Activated T-cell treated with anti-CD3 and anti-CD28 coated beads, Interleukin-2, amount 50 U/mL, for 24 hours (primary cell): ENCODE measurements at regions not wholly inside any gene's neighbourhood (a gene's known extent, or its start where the extent isn't known, plus 50 kb on each side); places are given as distances from the start of the nearest gene placed in this dataset.

Source experiments
- DNase-seq: peaks from one replicate; pipeline ENCODE4 v3.0.0-alpha.2; 2020
- H3K27ac Mint-ChIP-seq: 2 replicates; pipeline ENCODE4 v1.8.0; 2020; ENCODE audit warnings: mild to moderate bottlenecking, mixed read lengths
- H3K27me3 Mint-ChIP-seq: 2 replicates; pipeline ENCODE4 v1.8.0; 2020; ENCODE audit warnings: mixed read lengths
- H3K36me3 Mint-ChIP-seq: 2 replicates; pipeline ENCODE4 v1.8.0; 2020; ENCODE audit warnings: low read depth, mixed read lengths
- H3K4me1 Mint-ChIP-seq: 2 replicates; pipeline ENCODE4 v1.8.0; 2020; ENCODE audit warnings: low read depth, mixed read lengths
- H3K4me3 Mint-ChIP-seq: 2 replicates; pipeline ENCODE4 v1.8.0; 2020; ENCODE audit warnings: mild to moderate bottlenecking, moderate library complexity, mixed read lengths
- H3K9me3 Mint-ChIP-seq: 2 replicates; pipeline ENCODE4 v1.8.0; 2020; ENCODE audit warnings: mixed read lengths

GRCh38 chr5:96595300-96596090 is 66.7 kb upstream of the CAST start:
- H3K36me3 Mint-ChIP-seq, result no peaks in the 10 kb centered on the region
- peaks cover 3% of the 10 kb centered on the region for H3K27me3 Mint-ChIP-seq
- H3K4me1 Mint-ChIP-seq, result peaks cover 25% of the 10 kb centered on the region
- no peak overlapping the region for H3K4me3 Mint-ChIP-seq
- DNase-seq, result no peak
- H3K27ac Mint-ChIP-seq, result no peak overlapping the region
- H3K9me3 Mint-ChIP-seq, result no peaks in the 10 kb centered on the region

DNA sequence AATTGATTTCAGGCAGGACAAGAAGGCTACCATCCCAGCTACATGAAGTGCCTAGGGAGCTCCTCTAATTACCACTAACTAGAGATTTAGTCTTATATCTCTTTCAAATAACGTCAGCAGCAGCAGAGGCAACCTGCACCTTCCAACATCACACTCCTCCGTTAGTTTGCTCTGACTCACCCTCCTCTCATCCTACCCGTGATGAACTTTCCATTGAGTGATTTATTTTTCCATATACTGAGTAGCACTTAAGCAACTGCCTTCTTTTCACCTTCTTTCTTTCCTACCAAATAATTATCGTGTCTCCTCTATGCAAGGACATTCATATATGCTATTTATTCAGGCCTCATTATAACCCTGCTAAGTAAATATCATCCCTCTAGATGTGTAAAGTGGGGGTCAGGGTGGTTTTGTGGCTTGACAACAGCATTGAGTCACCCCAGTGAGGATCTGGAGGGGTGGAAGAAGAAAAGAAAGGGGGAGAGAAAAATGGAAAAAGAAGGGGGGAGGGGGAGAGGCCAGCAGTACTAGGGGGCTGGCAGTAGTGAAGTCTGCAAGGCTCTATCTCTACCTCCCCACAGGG is 64.6 kb upstream of the CAST start:
- Mint-ChIP-seq H3K4me1 (peaks cover 28% of the 10 kb centered on the region), H3K4me3 (no peak overlapping the region), H3K36me3 (no peaks in the 10 kb centered on the region), H3K27me3 (peaks cover 7% of the 10 kb centered on the region), H3K9me3 (no peaks in the 10 kb centered on the region), H3K27ac (peak overlapping the region; percentile 63)
- no peak for DNase-seq

DNA sequence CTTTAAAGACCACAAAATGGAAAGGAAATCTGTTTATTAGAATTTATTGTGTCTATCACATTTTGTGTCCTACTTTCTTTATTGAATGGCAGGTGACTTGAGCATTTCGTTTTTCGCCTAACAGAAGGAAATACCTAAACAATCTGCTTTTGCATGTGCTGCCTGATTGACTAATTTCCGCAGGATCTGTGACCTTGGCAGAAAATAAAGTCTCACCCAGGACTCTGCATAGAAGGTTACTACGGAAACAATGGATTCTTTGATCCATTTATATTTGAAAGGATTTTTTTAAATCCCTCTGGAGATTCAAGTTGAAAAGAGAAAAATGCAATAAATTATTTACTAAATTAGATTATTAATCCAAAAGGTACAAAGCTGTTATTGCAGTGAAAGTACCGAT is 61.0 kb upstream of the CAST start:
- no peak overlapping the region for H3K4me3 Mint-ChIP-seq
- peaks cover 25% of the 10 kb centered on the region for H3K4me1 Mint-ChIP-seq
- H3K36me3 Mint-ChIP-seq, result no peaks in the 10 kb centered on the region
- no peak overlapping the region for H3K27ac Mint-ChIP-seq
- no peak for DNase-seq
- H3K9me3 Mint-ChIP-seq, result no peaks in the 10 kb centered on the region
- H3K27me3 Mint-ChIP-seq, result peaks cover 5% of the 10 kb centered on the region

- Mint-ChIP-seq H3K4me3 (no peak overlapping the region), H3K27me3 (peaks cover 4% of the 10 kb centered on the region), H3K9me3 (no peaks in the 10 kb centered on the region), H3K36me3 (no peaks in the 10 kb centered on the region), H3K4me1 (peaks cover 24% of the 10 kb centered on the region), H3K27ac (no peak overlapping the region)
- peak; percentile 52 for DNase-seq
Observed at GRCh38 chr5:96601715-96602244, 60.4 kb upstream of the CAST start.

DNA sequence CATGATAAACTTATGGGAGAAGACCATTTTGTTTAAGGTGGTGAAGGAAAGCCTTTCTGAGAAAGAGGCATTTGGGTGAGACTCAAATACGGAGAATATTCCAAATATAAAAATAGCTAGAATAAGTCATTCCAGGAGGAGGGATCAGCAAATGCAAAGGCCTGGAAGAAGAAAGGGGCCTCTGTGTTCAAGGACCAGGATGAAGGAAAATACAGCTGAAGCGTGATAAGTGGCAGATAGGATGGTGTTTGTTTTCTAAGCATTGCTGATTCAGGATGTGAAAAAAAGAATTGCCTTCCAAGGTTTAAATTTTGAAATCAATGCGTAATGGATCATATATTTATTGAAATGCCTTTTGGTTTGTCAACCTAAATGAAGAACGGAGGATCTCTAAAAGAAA is 59.4 kb upstream of the CAST start:
- Mint-ChIP-seq H3K4me1 (peaks cover 14% of the 10 kb centered on the region), H3K36me3 (no peaks in the 10 kb centered on the region), H3K27me3 (peaks cover 4% of the 10 kb centered on the region), H3K27ac (no peak overlapping the region), H3K4me3 (no peak overlapping the region), H3K9me3 (no peaks in the 10 kb centered on the region)
- no peak for DNase-seq

GRCh38 chr5:96605144-96605837 is 56.9 kb upstream of the CAST start:
- Mint-ChIP-seq H3K36me3 (no peaks in the 10 kb centered on the region), H3K27ac (no peak overlapping the region), H3K4me3 (no peak overlapping the region), H3K4me1 (peaks cover 3% of the 10 kb centered on the region), H3K9me3 (no peaks in the 10 kb centered on the region), H3K27me3 (peaks cover 13% of the 10 kb centered on the region)
- no peak for DNase-seq

DNA sequence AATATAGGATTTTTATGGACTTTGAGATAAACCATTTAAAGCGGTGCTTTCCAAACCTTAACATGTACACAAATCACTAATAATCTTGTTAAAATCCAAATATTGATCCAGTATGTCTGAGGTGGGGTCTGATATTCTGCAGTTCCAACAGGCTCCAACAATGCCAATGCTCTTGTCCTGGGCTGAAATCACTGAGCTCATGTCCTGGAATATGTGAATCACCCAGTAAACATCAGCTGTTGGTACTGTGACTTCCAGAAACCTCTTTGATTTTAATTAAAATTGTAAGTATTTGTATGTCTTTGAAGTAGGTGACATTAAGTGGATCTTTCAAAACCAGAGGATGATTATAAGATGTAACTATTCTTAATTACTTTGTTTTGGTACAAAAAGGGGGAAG is 52.8 kb upstream of the CAST start:
- Mint-ChIP-seq H3K27ac (no peak overlapping the region), H3K9me3 (no peaks in the 10 kb centered on the region), H3K4me1 (peaks cover 4% of the 10 kb centered on the region), H3K4me3 (no peak overlapping the region), H3K27me3 (peaks cover 19% of the 10 kb centered on the region), H3K36me3 (no peaks in the 10 kb centered on the region)
- no peak for DNase-seq

- no peak overlapping the region for H3K4me3 Mint-ChIP-seq
- H3K9me3 Mint-ChIP-seq, result no peaks in the 10 kb centered on the region
- no peaks in the 10 kb centered on the region for H3K36me3 Mint-ChIP-seq
- H3K27me3 Mint-ChIP-seq, result peaks cover 19% of the 10 kb centered on the region
- H3K4me1 Mint-ChIP-seq, result peaks cover 6% of the 10 kb centered on the region
- no peak for DNase-seq
- no peak overlapping the region for H3K27ac Mint-ChIP-seq
Observed at GRCh38 chr5:96610747-96611146, 51.4 kb upstream of the CAST start.

GRCh38 chr5:96611946-96612345 is 50.2 kb upstream of the CAST start:
- Mint-ChIP-seq H3K4me3 (no peak overlapping the region), H3K36me3 (no peaks in the 10 kb centered on the region), H3K9me3 (no peaks in the 10 kb centered on the region), H3K27me3 (peaks cover 19% of the 10 kb centered on the region), H3K4me1 (peaks cover 6% of the 10 kb centered on the region), H3K27ac (no peak overlapping the region)
- no peak for DNase-seq
